ENCODE measurements at regions not wholly inside any gene's neighbourhood (a gene's known extent, or its start where the extent isn't known, plus 50 kb on each side); places are given as distances from the start of the nearest gene placed in this dataset.

DNA sequence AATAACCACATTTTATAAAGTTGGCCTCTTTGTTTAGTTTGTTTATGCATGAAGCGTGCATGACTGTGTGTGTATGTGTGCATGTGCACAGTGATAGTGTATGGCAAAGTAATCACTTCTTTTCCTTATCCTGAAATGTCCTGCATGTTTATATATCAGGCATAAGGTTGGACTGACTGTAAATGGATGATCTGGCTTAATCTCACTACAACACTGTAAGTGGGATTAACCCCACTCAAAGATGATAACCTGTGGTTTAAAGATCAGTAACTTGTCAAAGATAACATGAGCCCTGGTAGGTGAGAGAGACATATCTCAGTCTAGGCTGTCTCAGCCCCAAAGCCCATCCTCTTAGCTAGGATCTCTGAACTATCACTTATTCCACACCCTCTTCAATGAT lies 376.6 kb upstream of the TSHZ2 start:
- DNase-seq, result no peak

DNA sequence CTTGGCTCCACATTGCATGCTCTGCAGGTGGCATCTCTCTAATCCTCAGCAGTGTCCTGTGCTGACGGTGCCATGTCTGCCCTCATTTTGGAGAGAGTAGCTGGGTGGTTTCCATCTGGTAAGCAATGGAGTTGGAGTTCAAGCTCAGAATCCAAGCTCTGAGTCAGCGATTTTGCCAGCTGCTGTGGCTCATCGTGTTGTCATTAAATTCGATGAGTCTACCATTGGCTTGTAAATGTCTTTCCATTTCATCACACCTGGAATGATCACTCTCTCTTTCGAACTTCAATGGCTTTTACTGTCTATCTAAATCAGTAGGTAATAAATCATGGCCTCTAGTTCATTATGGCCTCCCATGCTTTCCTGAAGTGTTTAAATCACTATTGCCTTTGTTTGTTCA lies 378.5 kb upstream of the TSHZ2 start:
- no peak overlapping the region for H3K4me3 ChIP-seq
- intact Hi-C loops (cut with DNase I; ENCODE audit: low total_unique reads), result no loop called here
- H3K27me3 ChIP-seq, result no peaks in the 10 kb centered on the region
- no peaks in the 10 kb centered on the region for H3K36me3 ChIP-seq
- no peaks in the 10 kb centered on the region for H3K9me3 ChIP-seq
- TF ChIP-seq, protein P1, sequence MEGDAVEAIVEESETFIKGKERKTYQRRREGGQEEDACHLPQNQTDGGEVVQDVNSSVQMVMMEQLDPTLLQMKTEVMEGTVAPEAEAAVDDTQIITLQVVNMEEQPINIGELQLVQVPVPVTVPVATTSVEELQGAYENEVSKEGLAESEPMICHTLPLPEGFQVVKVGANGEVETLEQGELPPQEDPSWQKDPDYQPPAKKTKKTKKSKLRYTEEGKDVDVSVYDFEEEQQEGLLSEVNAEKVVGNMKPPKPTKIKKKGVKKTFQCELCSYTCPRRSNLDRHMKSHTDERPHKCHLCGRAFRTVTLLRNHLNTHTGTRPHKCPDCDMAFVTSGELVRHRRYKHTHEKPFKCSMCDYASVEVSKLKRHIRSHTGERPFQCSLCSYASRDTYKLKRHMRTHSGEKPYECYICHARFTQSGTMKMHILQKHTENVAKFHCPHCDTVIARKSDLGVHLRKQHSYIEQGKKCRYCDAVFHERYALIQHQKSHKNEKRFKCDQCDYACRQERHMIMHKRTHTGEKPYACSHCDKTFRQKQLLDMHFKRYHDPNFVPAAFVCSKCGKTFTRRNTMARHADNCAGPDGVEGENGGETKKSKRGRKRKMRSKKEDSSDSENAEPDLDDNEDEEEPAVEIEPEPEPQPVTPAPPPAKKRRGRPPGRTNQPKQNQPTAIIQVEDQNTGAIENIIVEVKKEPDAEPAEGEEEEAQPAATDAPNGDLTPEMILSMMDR (IDR thresholded peaks at IDR 0.05), result no peak
- H3K27ac ChIP-seq, result no peak overlapping the region
- no peaks in the 10 kb centered on the region for H3K4me1 ChIP-seq
- DNase-seq, result no peak

More for the DNA sequence above, 376.6 kb upstream of the TSHZ2 start:
- H3K4me3 ChIP-seq, result no peak overlapping the region
- no peaks in the 10 kb centered on the region for H3K36me3 ChIP-seq
- no peak overlapping the region for H3K27ac ChIP-seq
- intact Hi-C loops (cut with DNase I; ENCODE audit: low total_unique reads), result no loop called here
- H3K4me1 ChIP-seq, result no peaks in the 10 kb centered on the region
- TF ChIP-seq, protein P1 (IDR thresholded peaks at IDR 0.05), result no peak
- H3K27me3 ChIP-seq, result no peaks in the 10 kb centered on the region
- no peaks in the 10 kb centered on the region for H3K9me3 ChIP-seq

DNA sequence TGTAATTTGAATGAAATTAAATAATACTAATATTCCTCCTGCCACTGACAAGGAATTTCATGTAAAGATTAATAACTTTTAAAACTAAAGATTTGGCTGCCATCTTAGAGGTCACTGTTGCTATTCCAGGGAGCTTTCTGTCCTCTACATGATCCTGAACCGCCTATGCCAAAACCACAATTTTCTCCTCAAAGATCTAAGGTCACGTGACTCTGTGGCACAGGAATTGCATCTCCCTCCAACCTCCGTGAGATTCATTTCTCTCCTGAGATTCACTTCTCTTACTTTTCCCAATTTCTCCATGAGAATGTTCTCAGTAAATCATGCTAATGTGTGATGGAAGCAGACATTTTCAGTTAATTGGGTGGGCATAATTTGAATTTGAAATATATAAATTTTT lies 379.6 kb upstream of the TSHZ2 start:
- H3K27ac ChIP-seq, result no peak overlapping the region
- TF ChIP-seq, protein P1 (IDR thresholded peaks at IDR 0.05), result no peak
- H3K36me3 ChIP-seq, result no peaks in the 10 kb centered on the region
- H3K4me3 ChIP-seq, result no peak overlapping the region
- no peaks in the 10 kb centered on the region for H3K4me1 ChIP-seq
- no peaks in the 10 kb centered on the region for H3K27me3 ChIP-seq
- DNase-seq, result no peak
- no peaks in the 10 kb centered on the region for H3K9me3 ChIP-seq
- intact Hi-C loops (cut with DNase I; ENCODE audit: low total_unique reads), result no loop called here

DNA sequence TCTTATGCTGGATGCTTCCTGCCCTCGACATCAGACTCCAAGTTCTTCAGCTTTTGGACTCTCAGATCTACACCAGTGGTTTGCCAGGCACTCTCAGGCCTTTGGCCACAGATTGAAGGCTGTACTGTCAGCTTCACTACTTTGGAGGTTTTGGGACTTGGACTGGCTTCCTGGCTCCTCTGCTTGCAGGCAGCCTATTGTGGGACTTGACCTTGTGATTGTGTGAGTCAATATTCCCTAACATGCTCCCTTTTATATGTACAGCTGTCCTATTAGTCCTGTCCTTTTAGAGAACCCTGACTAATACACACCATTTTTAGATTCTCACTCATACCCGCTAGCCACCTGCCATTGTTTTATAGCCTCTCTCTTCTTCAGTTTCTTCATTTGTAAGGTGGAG lies 382.1 kb upstream of the TSHZ2 start:
- Histone ChIP-seq H3K27ac (no peak overlapping the region), H3K27me3 (no peaks in the 10 kb centered on the region), H3K4me3 (no peak overlapping the region), H3K9me3 (no peaks in the 10 kb centered on the region), H3K4me1 (no peaks in the 10 kb centered on the region), H3K36me3 (no peaks in the 10 kb centered on the region)
- TF ChIP-seq, protein P1 (IDR thresholded peaks at IDR 0.05), result no peak
- DNase-seq, result peak in 1 of 2 donors; percentile 57
- intact Hi-C loops (cut with DNase I; ENCODE audit: low total_unique reads), result no loop called here

DNA sequence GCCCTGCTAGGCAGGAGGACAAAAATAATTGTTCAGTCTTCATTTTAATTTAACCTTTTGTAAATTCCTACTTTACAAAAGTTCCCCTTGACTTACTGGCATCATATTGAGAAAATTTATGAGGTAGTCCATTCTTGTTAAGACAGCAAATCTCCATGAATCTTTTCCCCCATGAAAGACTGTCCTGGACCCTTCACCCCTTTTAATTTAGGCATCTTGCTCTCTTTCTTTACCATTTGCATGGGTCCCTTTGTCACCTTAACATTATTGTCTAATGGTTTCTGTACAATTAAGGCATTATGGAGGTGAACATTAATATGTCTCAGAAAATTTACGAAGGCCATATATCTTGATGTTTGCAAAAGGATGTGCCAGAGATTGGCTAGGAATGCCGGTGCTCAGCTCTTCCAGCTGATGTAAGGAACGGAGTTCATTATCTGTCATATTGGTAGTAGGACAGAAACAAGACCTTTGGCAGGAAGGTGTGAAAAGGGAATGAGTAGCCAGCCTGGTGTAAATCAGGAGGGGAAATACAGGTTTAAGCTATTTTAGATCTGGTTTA lies 382.8 kb upstream of the TSHZ2 start:
- Histone ChIP-seq H3K36me3 (no peaks in the 10 kb centered on the region), H3K27me3 (no peaks in the 10 kb centered on the region), H3K27ac (no peak overlapping the region), H3K4me1 (no peaks in the 10 kb centered on the region), H3K9me3 (no peaks in the 10 kb centered on the region), H3K4me3 (no peak overlapping the region)
- DNase-seq, result no peak
- TF ChIP-seq, protein P1 (IDR thresholded peaks at IDR 0.05), result no peak
- intact Hi-C loops (cut with DNase I; ENCODE audit: low total_unique reads), result no loop called here

DNA sequence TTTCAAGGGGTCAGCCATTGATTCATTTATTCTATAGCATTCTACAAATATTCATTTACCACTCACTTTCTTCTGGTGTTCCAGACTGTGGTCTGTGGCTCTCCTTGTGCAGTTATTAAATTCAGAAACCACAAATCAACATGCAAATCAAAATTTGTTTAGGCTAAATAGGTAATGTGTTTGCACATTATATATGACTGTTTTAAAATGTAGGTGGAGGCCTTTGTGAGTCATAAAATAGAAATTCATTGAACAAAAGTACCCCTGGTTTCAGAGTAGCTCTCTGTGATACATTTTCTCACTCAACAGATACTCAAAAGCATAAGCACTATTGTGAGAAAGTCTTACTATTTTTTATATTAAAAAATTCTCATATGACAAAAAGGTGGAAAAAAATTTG lies 385.5 kb upstream of the TSHZ2 start:
- no peaks in the 10 kb centered on the region for H3K36me3 ChIP-seq
- intact Hi-C loops (cut with DNase I; ENCODE audit: low total_unique reads), result no loop called here
- DNase-seq, result no peak
- H3K4me3 ChIP-seq, result no peak overlapping the region
- no peaks in the 10 kb centered on the region for H3K4me1 ChIP-seq
- TF ChIP-seq, protein P1 (IDR thresholded peaks at IDR 0.05), result no peak
- no peaks in the 10 kb centered on the region for H3K27me3 ChIP-seq
- H3K27ac ChIP-seq, result no peak overlapping the region
- H3K9me3 ChIP-seq, result no peaks in the 10 kb centered on the region

Data from tibial artery (tissue), 4 donors.